ENCODE measurements at regions not wholly inside any gene's neighbourhood (a gene's known extent, or its start where the extent isn't known, plus 50 kb on each side); places are given as distances from the start of the nearest gene placed in this dataset.
A peak's percentile ranks its signal among the peaks of the same experiment; 100 is the strongest.

DNA sequence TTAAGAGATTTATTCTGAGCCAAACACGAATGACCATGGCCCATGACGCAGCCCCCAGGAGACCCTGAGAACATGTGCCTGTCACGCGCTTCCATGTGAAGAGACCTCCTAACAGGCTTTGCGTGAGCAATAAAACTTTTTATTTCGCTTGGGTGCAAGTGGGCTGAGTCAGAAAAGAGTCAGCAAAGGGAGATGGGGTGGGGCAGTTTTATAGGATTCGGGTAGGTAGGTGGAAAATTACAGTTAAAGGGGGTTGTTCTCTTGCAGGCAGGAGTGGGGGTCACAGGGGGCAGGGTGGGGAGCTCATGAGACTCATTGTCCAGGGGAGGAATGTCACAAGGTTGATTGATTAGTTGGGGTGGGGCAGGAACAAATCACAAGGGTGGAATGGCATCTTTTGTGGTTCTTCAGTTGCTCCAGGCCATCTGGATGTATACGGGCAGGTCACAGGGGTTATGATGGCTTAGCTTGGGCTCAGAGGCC lies 77.2 kb upstream of the FTH1 start:
- Histone ChIP-seq H3K4me3 (no peak overlapping the region), H3K9me3 (no peaks in the 10 kb centered on the region), H3K4me1 (peaks cover 0 to 11% (median 5%) of the 10 kb centered on the region in 9 donors), H3K27me3 (no peaks in the 10 kb centered on the region), H3K36me3 (no peaks in the 10 kb centered on the region), H3K27ac (no peak overlapping the region)
- TF ChIP-seq, protein P1, sequence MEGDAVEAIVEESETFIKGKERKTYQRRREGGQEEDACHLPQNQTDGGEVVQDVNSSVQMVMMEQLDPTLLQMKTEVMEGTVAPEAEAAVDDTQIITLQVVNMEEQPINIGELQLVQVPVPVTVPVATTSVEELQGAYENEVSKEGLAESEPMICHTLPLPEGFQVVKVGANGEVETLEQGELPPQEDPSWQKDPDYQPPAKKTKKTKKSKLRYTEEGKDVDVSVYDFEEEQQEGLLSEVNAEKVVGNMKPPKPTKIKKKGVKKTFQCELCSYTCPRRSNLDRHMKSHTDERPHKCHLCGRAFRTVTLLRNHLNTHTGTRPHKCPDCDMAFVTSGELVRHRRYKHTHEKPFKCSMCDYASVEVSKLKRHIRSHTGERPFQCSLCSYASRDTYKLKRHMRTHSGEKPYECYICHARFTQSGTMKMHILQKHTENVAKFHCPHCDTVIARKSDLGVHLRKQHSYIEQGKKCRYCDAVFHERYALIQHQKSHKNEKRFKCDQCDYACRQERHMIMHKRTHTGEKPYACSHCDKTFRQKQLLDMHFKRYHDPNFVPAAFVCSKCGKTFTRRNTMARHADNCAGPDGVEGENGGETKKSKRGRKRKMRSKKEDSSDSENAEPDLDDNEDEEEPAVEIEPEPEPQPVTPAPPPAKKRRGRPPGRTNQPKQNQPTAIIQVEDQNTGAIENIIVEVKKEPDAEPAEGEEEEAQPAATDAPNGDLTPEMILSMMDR (IDR thresholded peaks at IDR 0.05) = no peak
- intact Hi-C loops (cut with DNase I) = no loop called here
- 93% methylated on average over 8 of the region's 8 CpGs for WGBS, 2 donors
- ATAC-seq (no peak), DNase-seq (no peak)

DNA sequence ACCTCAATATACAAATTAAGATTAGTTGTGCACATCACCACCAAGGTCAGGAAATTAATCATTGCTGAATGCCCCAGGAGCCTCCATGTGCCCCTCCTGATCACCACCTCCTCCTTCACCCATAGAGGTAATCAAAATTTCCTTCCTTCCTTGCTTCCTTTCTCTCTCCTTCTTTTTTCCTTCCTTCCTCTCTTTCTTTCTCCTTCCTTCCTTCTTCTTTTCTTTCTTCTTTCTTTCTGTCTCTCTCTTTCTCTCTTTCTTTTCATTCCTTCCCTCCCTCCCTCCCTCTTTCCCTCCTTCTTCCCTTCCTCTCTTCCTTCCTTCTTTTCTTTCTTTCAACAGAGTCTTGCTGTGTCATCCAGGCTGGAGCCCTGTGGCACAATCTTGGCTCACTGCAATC lies 67.9 kb upstream of the FTH1 start:
- H3K27me3 ChIP-seq = no peaks in the 10 kb centered on the region
- H3K9me3 ChIP-seq = peaks cover 0 to 15% (median 0%) of the 10 kb centered on the region in 11 donors
- H3K27ac ChIP-seq = no peak overlapping the region
- ATAC-seq = no peak
- H3K4me3 ChIP-seq = no peak overlapping the region
- no peaks in the 10 kb centered on the region for H3K36me3 ChIP-seq
- TF ChIP-seq, protein P1 (IDR thresholded peaks at IDR 0.05) = no peak
- DNase-seq = no peak
- peaks cover 0 to 18% (median 0%) of the 10 kb centered on the region in 9 donors for H3K4me1 ChIP-seq
- intact Hi-C loops (cut with DNase I) = no loop called here

DNA sequence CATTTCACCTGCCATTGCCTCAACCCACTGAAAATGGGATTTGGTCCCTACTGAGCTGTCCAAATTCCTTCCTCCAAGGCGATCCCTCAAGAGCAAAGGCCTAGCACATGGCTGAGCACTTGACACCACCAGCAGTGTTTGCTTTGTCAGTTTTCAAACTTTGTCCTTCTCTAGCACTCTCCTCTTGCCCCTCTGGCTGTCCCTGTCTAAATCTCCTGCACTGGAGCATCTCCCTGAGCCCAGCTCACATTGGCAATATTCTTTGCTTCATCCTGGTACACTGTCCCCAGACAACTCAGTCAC lies 66.6 kb upstream of the FTH1 start:
- H3K27ac ChIP-seq = peak overlapping the region in 1 of 10 donors; percentile 73
- peaks cover 0 to 18% (median 0%) of the 10 kb centered on the region in 9 donors for H3K4me1 ChIP-seq
- TF ChIP-seq, protein P1 (IDR thresholded peaks at IDR 0.05) = no peak
- intact Hi-C loops (cut with DNase I) = no loop called here
- DNase-seq (no peak), ATAC-seq (no peak)
- H3K9me3 ChIP-seq = peaks cover 0 to 15% (median 0%) of the 10 kb centered on the region in 11 donors
- no peaks in the 10 kb centered on the region for H3K27me3 ChIP-seq
- no peaks in the 10 kb centered on the region for H3K36me3 ChIP-seq
- no peak overlapping the region for H3K4me3 ChIP-seq
- WGBS, 2 donors = 89 to 95% methylated on average over 1 of the region's 1 CpG

DNA sequence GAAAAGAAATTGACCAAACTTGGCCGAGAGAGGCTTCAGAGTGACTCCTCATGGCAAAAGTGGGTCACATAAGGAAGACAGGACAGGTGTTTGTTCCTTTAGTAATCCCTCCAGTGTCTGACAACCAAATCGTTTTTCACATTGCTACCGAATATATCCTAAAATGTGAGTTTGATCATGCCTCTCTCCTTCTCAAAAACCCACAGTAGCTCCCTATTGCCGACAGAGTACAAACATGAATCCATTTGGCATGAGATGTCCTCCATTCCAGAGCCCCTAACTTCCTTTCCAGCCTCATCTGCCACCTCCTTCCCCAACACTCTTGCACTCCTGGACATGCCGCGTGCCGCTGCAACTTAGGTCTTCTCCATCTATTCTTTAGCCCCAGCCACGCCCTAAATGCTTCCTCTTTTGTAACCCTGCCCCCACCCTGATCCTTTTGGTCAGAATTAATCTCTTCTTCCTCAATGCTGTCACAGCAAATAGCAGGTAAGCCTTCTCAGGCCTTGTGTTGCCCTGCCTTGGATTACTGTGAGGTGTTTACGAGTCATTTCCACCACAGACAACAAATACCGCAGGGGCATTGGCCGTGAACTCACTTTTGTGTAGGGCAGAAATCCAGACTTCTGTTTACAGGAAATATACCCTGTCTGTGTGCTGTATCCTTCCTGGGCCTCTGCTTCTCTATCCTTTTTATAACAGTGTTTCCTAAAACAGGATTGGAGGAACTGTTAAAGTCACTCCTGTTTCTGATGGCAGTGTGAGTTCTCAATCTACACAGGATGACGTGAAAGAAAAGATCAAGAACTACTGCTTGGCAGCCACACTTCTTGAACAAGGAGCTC lies 66.0 kb upstream of the FTH1 start:
- Histone ChIP-seq H3K9me3 (peaks cover 0 to 14% (median 0%) of the 10 kb centered on the region in 11 donors), H3K4me1 (peaks cover 0 to 18% (median 0%) of the 10 kb centered on the region in 9 donors), H3K27me3 (no peaks in the 10 kb centered on the region), H3K36me3 (no peaks in the 10 kb centered on the region), H3K27ac (peak overlapping the region in 1 of 10 donors; percentile 73), H3K4me3 (no peak overlapping the region)
- WGBS, 2 donors = 74 to 81% methylated on average over 12 of the region's 12 CpGs
- DNase-seq (no peak), ATAC-seq (peak in 1 of 8 donors; percentile 44)
- TF ChIP-seq, protein P1 (IDR thresholded peaks at IDR 0.05) = no peak
- intact Hi-C loops (cut with DNase I) = no loop called here
